LNCaP clone FGC (cell line): ENCODE measurements at regions not wholly inside any gene's neighbourhood (a gene's known extent, or its start where the extent isn't known, plus 50 kb on each side); places are given as distances from the start of the nearest gene placed in this dataset.

Source experiments
- DNase-seq: peaks from one replicate; pipeline ENCODE4 v3.0.0-alpha.2; 2011; ENCODE audit warnings: low read depth
- H3K4me3 ChIP-seq: 2 replicates; pipeline ENCODE4 v1.5.1; 2011; ENCODE audit warnings: mild to moderate bottlenecking, low read depth, low read length, control low read depth
- TF ChIP-seq, protein P1 (sequence below): IDR thresholded peaks from 2 replicates; pipeline ENCODE4 v1.5.1; 2012; ENCODE audit warnings: mild to moderate bottlenecking; ENCODE audit not compliant: control insufficient read depth, insufficient read depth; ENCODE audit errors: extremely low read depth

DNA sequence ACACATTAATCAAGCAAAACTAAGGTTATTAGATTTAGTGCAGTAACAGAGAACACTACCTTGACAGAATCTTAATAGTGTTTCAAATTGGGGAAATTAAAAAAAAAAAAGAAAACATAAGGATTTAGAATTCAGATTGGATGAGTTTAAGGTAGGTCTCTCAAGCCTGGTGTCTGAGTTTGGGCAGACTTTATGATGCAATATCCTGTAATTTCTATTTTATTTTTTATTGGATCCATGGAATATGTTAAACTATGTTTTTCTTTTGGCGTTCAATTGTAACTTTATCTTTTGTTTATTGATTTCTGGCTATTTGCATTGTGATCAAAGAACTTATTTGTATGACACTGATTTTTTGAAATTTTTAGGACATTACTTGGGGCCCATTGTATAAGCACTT lies 394.1 kb upstream of the NETO1 start:
- no peak overlapping the region for H3K4me3 ChIP-seq
- TF ChIP-seq, protein P1, sequence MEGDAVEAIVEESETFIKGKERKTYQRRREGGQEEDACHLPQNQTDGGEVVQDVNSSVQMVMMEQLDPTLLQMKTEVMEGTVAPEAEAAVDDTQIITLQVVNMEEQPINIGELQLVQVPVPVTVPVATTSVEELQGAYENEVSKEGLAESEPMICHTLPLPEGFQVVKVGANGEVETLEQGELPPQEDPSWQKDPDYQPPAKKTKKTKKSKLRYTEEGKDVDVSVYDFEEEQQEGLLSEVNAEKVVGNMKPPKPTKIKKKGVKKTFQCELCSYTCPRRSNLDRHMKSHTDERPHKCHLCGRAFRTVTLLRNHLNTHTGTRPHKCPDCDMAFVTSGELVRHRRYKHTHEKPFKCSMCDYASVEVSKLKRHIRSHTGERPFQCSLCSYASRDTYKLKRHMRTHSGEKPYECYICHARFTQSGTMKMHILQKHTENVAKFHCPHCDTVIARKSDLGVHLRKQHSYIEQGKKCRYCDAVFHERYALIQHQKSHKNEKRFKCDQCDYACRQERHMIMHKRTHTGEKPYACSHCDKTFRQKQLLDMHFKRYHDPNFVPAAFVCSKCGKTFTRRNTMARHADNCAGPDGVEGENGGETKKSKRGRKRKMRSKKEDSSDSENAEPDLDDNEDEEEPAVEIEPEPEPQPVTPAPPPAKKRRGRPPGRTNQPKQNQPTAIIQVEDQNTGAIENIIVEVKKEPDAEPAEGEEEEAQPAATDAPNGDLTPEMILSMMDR, result no peak
- no peak for DNase-seq

DNA sequence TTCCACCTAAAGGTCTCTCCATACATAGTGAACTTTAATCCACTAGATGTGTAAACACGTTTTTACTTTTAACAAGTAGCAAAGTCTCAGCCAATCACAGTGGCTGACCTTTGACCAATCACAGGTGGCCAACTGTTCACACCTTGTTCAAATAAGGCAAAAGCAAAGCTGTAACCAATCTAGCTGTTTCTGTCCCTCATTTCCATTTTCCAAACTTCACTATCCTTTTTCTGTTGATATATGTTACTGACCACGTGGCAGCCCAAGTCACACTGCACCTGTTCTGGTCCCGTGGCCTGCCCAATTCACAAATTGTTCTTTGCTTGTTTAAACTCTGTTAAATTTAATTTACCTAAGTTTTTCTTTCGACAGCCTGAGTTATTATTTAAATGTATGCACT lies 393.5 kb upstream of the NETO1 start:
- no peak for DNase-seq
- H3K4me3 ChIP-seq, result no peak overlapping the region
- TF ChIP-seq, protein P1, result no peak

DNA sequence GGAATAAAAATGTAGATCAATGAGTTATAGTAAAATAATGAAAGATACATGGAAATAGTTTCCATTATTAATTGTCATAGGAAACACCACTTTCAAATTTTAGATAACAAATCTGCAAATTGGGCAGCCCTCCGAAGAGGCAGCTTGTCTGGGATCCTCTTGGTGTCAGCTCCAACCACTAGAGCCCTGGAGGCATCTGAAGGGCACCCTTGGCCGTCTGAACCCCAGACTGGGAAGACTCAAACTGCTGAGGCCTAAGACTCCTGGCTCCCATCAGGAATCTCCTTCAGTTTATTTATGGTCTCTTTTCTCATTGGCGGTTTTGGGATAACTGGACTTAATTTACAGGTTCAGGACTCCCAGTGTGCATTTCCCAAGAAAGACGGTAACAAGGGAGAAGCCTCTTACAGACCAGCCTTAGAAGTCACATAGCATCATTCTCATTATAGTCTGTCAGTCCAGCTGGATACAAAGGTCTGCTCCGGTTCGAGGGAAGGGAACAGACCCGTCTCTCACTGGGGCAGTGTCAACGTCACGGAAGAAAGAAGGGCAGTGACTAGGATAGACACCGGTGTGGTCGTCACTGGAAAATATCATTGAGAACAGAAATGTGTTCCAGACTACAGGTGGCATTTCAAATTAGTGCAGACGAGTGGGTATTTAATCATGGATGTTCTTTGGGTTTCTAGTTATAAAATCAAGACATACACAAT lies 390.7 kb upstream of the NETO1 start:
- no peak overlapping the region for H3K4me3 ChIP-seq
- TF ChIP-seq, protein P1, result no peak
- DNase-seq, result no peak

DNA sequence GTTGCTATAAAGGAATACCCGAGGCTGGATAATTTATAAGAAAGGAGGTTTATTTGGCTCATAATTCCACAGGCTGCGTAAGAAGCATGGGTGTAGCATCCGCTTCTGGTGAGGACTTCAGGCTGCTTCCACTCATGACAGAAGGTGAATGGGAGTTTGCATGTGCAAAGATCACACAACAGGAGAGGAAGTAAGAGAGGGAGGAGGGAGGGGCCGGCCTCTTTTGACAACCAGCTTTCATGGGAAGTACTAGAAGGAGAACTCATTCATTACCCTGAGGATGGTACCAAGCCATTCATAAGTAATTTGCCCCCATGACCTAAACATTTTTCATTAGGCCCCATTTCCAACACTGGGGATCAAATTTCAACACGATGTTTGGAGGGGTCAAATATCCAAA lies 386.8 kb upstream of the NETO1 start:
- no peak for DNase-seq
- H3K4me3 ChIP-seq, result no peak overlapping the region
- TF ChIP-seq, protein P1, result no peak

DNA sequence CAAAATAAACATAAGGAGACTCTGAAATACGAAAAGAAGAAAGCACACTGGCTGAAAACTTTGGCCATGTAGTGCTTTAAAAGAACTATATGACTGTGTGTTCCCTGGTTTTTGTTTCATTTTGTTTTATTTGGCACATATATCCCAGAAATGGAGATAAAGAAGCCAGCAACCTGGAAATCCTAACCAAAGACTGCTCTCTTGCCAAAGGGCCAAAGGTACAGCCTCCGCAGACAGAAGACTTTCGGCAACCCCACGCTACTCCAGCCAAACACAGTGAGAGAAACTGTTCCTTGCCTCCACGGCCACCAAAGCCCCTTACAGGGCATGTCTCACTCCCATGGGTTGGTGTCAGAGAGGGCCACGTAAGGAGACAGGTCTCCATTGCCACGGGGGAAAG lies 381.2 kb upstream of the NETO1 start:
- no peak for DNase-seq
- H3K4me3 ChIP-seq, result no peak overlapping the region
- TF ChIP-seq, protein P1, result no peak

DNA sequence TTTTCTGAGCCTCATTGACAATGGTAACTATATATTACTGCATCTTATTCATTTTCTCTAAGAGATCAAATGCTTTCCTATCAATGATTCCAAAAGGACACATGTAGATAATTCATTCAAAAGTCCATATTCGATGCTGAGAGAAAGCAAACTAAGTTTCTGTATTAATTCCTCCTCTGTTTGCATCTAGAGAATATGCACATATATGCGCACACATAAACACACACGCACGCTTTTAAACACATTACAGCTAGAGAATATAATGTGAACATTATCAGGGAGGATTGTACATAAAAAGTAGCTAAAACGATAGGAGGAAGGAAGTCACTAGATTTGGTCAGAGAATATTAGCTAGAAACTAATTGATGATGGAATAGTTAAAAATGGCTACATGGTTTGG lies 379.0 kb upstream of the NETO1 start:
- TF ChIP-seq, protein P1, result no peak
- no peak overlapping the region for H3K4me3 ChIP-seq
- DNase-seq, result no peak

DNA sequence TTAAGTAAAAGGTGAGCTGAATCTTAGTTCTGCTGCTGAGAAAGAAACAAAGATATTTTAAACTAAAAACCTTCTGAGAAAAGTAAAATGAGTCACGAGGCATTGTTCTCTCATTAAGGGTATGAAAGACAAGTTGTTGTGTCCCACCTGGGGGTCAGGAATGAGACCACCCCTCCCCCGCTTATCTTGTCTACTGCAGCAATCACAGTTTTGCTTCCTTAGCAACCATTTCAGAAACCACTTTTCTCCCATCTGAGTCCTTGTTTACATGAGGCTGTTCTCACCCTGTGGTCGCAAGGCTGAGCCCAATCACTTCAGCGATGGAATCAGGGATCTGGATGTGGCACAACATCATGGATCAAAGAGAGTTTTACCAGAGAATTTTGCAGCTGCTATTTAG lies 377.6 kb upstream of the NETO1 start:
- TF ChIP-seq, protein P1, result no peak

More for the DNA sequence above, 377.6 kb upstream of the NETO1 start:
- no peak overlapping the region for H3K4me3 ChIP-seq
- no peak for DNase-seq
